H1 (cell line): ENCODE measurements at regions not wholly inside any gene's neighbourhood (a gene's known extent, or its start where the extent isn't known, plus 50 kb on each side); places are given as distances from the start of the nearest gene placed in this dataset.

Experiments used
- CTCF ChIA-PET: fragments of 300-600 bp; sonication (Branson Sonifier 250); formaldehyde crosslinking; loops from one replicate; lab custom pipeline; 2021; ENCODE audit not compliant: partially characterized antibody; lab: Charles Lee
- POLR2A ChIA-PET: fragments of 300-600 bp; sonication (Branson Sonifier 250); formaldehyde crosslinking; loops from one replicate; lab custom pipeline; 2021; ENCODE audit warnings: inconsistent platforms; ENCODE audit not compliant: partially characterized antibody; lab: Charles Lee
- DNase-seq, 2 experiments: peaks; one replicate each; pipeline versions ENCODE4 v3.0.0 to v3.0.0-alpha.2; 2010 to 2022; ENCODE audit warnings: low spot score in 2 of 2, low read depth in 1 of 2, mixed read lengths in 1 of 2
- FAIRE-seq: peaks from 2 replicates; lab custom pipeline; 2011; peaks lifted over from hg19 to GRCh38; lab: Jason Lieb, UNC
- H2AFZ ChIP-seq: 2 replicates; pipeline ENCODE4 v1.8.1; 2012; ENCODE audit warnings: low read length, inconsistent platforms
- H2AK5ac ChIP-seq: 2 replicates; pipeline ENCODE4 v1.6.1; 2013; ENCODE audit warnings: low read depth, low read length
- H2BK120ac ChIP-seq: replicated peaks from 2 replicates; pipeline ENCODE3; 2013; ENCODE audit warnings: low read depth, low read length, inconsistent platforms
- H2BK12ac ChIP-seq: 2 replicates; pipeline ENCODE4 v1.6.1; 2013; ENCODE audit warnings: low read depth, low read length
- H2BK15ac ChIP-seq: 2 replicates; pipeline ENCODE4 v1.6.1; 2013; ENCODE audit warnings: low read length
- H2BK20ac ChIP-seq: 2 replicates; pipeline ENCODE4 v1.6.1; 2013; ENCODE audit warnings: low read length
- H2BK5ac ChIP-seq: 2 replicates; pipeline ENCODE4 v1.6.1; 2013; ENCODE audit warnings: low read depth, low read length
- H3K14ac ChIP-seq: 2 replicates; pipeline ENCODE4 v1.6.1; 2013; ENCODE audit warnings: inconsistent platforms; ENCODE audit not compliant: insufficient read length
- H3K18ac ChIP-seq: 2 replicates; pipeline ENCODE4 v1.6.1; 2013; ENCODE audit warnings: low read length; ENCODE audit errors: extremely low read depth
- H3K23ac ChIP-seq: 2 replicates; pipeline ENCODE4 v1.6.1; 2013; ENCODE audit warnings: inconsistent platforms; ENCODE audit not compliant: insufficient read length
- H3K23me2 ChIP-seq: 2 replicates; pipeline ENCODE4 v1.6.1; 2013; ENCODE audit warnings: low read depth, low read length
- H3K27ac ChIP-seq: 2 replicates; pipeline ENCODE4 v1.6.1; 2011; ENCODE audit warnings: low read depth, low read length, inconsistent platforms
- H3K27me3 ChIP-seq, 4 experiments: replicated peaks in 1 of 4; 1 replicate in 1 of 4; 2 replicates in 3 of 4; pipeline versions ENCODE4 v1.6.1 to v1.8.1; 2011 to 2013; ENCODE audit warnings: low read length in 3 of 4, mild to moderate bottlenecking in 3 of 4, inconsistent platforms in 2 of 4, mixed read lengths in 2 of 4, moderate library complexity in 1 of 4; ENCODE audit not compliant: control insufficient read depth in 3 of 4, insufficient read depth in 3 of 4; ENCODE audit errors: extremely low read depth in 1 of 4
- H3K36me3 ChIP-seq, 4 experiments: 2 replicates each; pipeline versions ENCODE4 v1.6.1 to v1.8.1; 2011 to 2013; ENCODE audit warnings: mild to moderate bottlenecking in 4 of 4, low read length in 3 of 4, moderate library complexity in 2 of 4, control low read depth in 1 of 4, inconsistent platforms in 1 of 4; ENCODE audit not compliant: insufficient read depth in 4 of 4, control insufficient read depth in 2 of 4
- H3K4ac ChIP-seq: replicated peaks from 2 replicates; pipeline ENCODE3; 2013; ENCODE audit warnings: low read length, low read depth, mixed read lengths, inconsistent platforms; ENCODE audit not compliant: insufficient read length
- H3K4me1 ChIP-seq, 4 experiments: replicated peaks in 1 of 4; 1 replicate in 1 of 4; 2 replicates in 3 of 4; pipeline versions ENCODE4 v1.6.1 to v1.8.1; 2011 to 2013; ENCODE audit warnings: low read length in 3 of 4, inconsistent platforms in 2 of 4, mixed read lengths in 1 of 4; ENCODE audit not compliant: insufficient read depth in 4 of 4, control insufficient read depth in 3 of 4
- H3K4me2 ChIP-seq, 2 experiments: 2 replicates each; pipeline versions ENCODE4 v1.6.1 to v1.8.1; 2011 to 2013; ENCODE audit warnings: low read depth in 2 of 2, low read length in 2 of 2, control low read depth in 1 of 2, inconsistent platforms in 1 of 2, mild to moderate bottlenecking in 1 of 2; ENCODE audit not compliant: insufficient read depth in 1 of 2
- H3K4me3 ChIP-seq, 4 experiments: fragments of 200-600, 300-600 bp in 1 of 4; sonication (generic), shearing (Covaris generic), sonication (Bioruptor Twin) in 1 of 4; 2 replicates each; pipeline versions ENCODE4 v1.5.1 to v1.8.1; 2011 to 2016; ENCODE audit warnings: low read length in 4 of 4, low read depth in 3 of 4, control low read depth in 2 of 4, inconsistent platforms in 2 of 4, mild to moderate bottlenecking in 2 of 4, mixed read lengths in 1 of 4, moderate library complexity in 1 of 4; ENCODE audit not compliant: insufficient read depth in 2 of 4; ENCODE audit errors: extremely low read depth in 1 of 4
- H3K56ac ChIP-seq: replicated peaks from 2 replicates; pipeline ENCODE3; 2013; ENCODE audit warnings: low read depth, mild to moderate bottlenecking, mixed read lengths, low read length, inconsistent platforms; ENCODE audit not compliant: insufficient read length
- H3K79me1 ChIP-seq: 2 replicates; pipeline ENCODE4 v1.6.1; 2013; ENCODE audit warnings: low read depth, low read length, control low read depth
- H3K79me2 ChIP-seq, 2 experiments: 2 replicates each; pipeline versions ENCODE4 v1.6.1 to v1.8.1; 2012 to 2013; ENCODE audit warnings: low read length in 2 of 2, mild to moderate bottlenecking in 2 of 2, inconsistent platforms in 1 of 2; ENCODE audit not compliant: insufficient read depth in 2 of 2, control insufficient read depth in 1 of 2
- H3K9ac ChIP-seq, 4 experiments: replicated peaks in 1 of 4; 1 replicate in 1 of 4; 2 replicates in 3 of 4; pipeline versions ENCODE4 v1.6.1 to v1.8.1; 2011 to 2013; ENCODE audit warnings: low read depth in 3 of 4, low read length in 3 of 4, control low read depth in 2 of 4, mild to moderate bottlenecking in 2 of 4, moderate library complexity in 2 of 4, inconsistent platforms in 1 of 4; ENCODE audit errors: extremely low read depth in 1 of 4
- H3K9me3 ChIP-seq, 2 experiments: 2 replicates each; pipeline versions ENCODE4 v1.6.1 to v1.8.1; 2012 to 2013; ENCODE audit warnings: mild to moderate bottlenecking in 2 of 2, moderate library complexity in 2 of 2, control low read depth in 1 of 2, inconsistent platforms in 1 of 2, low read depth in 1 of 2, low read length in 1 of 2, mixed read lengths in 1 of 2; ENCODE audit not compliant: insufficient read depth in 2 of 2
- H4K20me1 ChIP-seq, 2 experiments: replicated peaks in 1 of 2; 2 replicates each; pipeline versions ENCODE3 to v1.8.1; 2011 to 2013; ENCODE audit warnings: inconsistent platforms in 2 of 2, low read length in 2 of 2, mild to moderate bottlenecking in 1 of 2; ENCODE audit not compliant: insufficient read depth in 2 of 2, control insufficient read depth in 1 of 2
- H4K5ac ChIP-seq: 2 replicates; pipeline ENCODE4 v1.6.1; 2013; ENCODE audit warnings: low read length, low read depth, mixed read lengths, inconsistent platforms; ENCODE audit not compliant: insufficient read length
- H4K8ac ChIP-seq: 2 replicates; pipeline ENCODE4 v1.8.0; 2013; ENCODE audit warnings: mild to moderate bottlenecking, moderate library complexity, low read length, inconsistent platforms; ENCODE audit not compliant: insufficient read depth; ENCODE audit errors: extremely low read depth
- H4K91ac ChIP-seq: replicated peaks from 2 replicates; pipeline ENCODE3; 2013; ENCODE audit warnings: low read length, mixed read lengths, inconsistent platforms; ENCODE audit not compliant: insufficient read length
- EGR1 ChIP-seq: IDR thresholded peaks from 2 replicates; pipeline ENCODE4 v1.6.1; 2011; ENCODE audit warnings: low read depth, low read length, borderline replicate concordance
- GABPA ChIP-seq: IDR thresholded peaks from 2 replicates; pipeline ENCODE4 v1.6.1; 2011; ENCODE audit warnings: mild to moderate bottlenecking, low read length, moderate library complexity, borderline replicate concordance; ENCODE audit not compliant: insufficient read depth
- GTF2F1 ChIP-seq: IDR thresholded peaks from 2 replicates; pipeline ENCODE4 v1.6.1; 2012; ENCODE audit warnings: low read depth, low read length, improper control_type of control experiment, borderline replicate concordance
- HDAC6 ChIP-seq: IDR thresholded peaks from one replicate; pipeline ENCODE4 v1.7.1; 2012; ENCODE audit warnings: low read depth, mild to moderate bottlenecking, inconsistent platforms, low read length, moderate library complexity
- JUND ChIP-seq: IDR thresholded peaks from 2 replicates; pipeline ENCODE4 v1.6.1; 2011; ENCODE audit warnings: mild to moderate bottlenecking, improper control_type of control experiment, low read length
- NANOG ChIP-seq: IDR thresholded peaks from 2 replicates; pipeline ENCODE4 v1.6.1; 2011; ENCODE audit warnings: low read length, low read depth, mild to moderate bottlenecking, inconsistent platforms; ENCODE audit not compliant: insufficient read depth, poor library complexity, severe bottlenecking
- POU5F1 ChIP-seq: IDR thresholded peaks from 2 replicates; pipeline ENCODE4 v1.6.1; 2011; ENCODE audit warnings: low read depth, mild to moderate bottlenecking, low read length, moderate library complexity
- RXRA ChIP-seq: IDR thresholded peaks from 2 replicates; pipeline ENCODE4 v1.6.1; 2011; ENCODE audit warnings: low read depth, mild to moderate bottlenecking, low read length, moderate library complexity; ENCODE audit not compliant: insufficient read depth
- SIX5 ChIP-seq: IDR thresholded peaks from 2 replicates; pipeline ENCODE4 v1.6.1; 2011; ENCODE audit warnings: mild to moderate bottlenecking, low read depth, low read length
- SRF ChIP-seq: IDR thresholded peaks from 2 replicates; pipeline ENCODE4 v1.6.1; 2011; ENCODE audit warnings: mild to moderate bottlenecking, low read depth, low read length, moderate library complexity
- TAF1 ChIP-seq: IDR thresholded peaks from 2 replicates; pipeline ENCODE4 v1.6.1; 2011; ENCODE audit warnings: mild to moderate bottlenecking, low read depth, low read length
- WGBS, 2 experiments: shearing (Covaris generic) in 1 of 2; methylation state at CpG; one replicate each; pipeline versions ENCODE4 v1.1.6 to v1.1.7; 2013 to 2015; ENCODE audit warnings: low lambda C conversion rate in 2 of 2, mixed read lengths in 2 of 2, inconsistent platforms in 1 of 2, low coverage in 1 of 2, missing lambda C conversion rate in 1 of 2; ENCODE audit not compliant: insufficient replicate concordance in 2 of 2, insufficient coverage in 1 of 2, insufficient read length in 1 of 2; ENCODE audit errors: extremely low coverage in 1 of 2, missing lambda C conversion rate in 1 of 2; 5-methylcytosine and 5-hydroxymethylcytosine counted together
- TF ChIP-seq, protein P1 (sequence below): IDR thresholded peaks from 2 replicates; pipeline ENCODE4 v1.6.1; 2012; ENCODE audit warnings: low read length, inconsistent platforms
- TF ChIP-seq, protein P2 (sequence below): IDR thresholded peaks from 2 replicates; pipeline ENCODE4 v1.6.1; 2012; ENCODE audit warnings: inconsistent platforms

DNA sequence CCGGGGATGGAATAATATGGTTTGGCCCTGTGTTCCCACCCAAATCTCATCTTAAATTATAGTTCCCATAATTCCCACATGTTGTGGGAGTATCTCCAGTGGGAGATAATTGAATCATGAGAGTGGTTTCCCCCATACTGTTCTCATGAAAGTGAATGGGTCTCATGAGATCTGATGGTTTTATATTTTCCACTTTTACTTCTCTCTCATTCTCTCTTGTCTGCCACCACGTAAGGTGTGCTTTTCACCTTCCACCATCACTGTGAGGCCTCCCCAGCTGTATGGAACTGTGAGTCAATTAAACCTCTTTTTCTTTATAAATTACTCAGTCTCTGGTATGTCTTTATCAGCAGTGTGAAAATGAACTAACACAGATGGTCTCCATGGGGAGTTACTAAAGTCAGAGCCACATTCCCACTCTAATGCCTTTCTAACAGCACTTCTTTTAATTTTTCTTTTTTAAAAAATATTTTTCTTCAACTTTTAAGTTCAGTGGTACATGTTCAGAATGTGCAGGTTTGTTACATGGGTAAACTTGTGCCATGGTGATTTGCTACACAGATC, 306.6 kb downstream of the DTHD1 start:
- H4K8ac ChIP-seq: no peak overlapping the region
- ChIA-PET POLR2A (no interaction called here), CTCF (no interaction called here)
- H3K36me3 ChIP-seq: no peaks in the 10 kb centered on the region
- H3K9ac ChIP-seq: no peak overlapping the region
- H2BK5ac ChIP-seq: no peak overlapping the region
- no peak for FAIRE-seq
- DNase-seq: no peak
- no peak overlapping the region for H2BK12ac ChIP-seq
- TF ChIP-seq, protein P1, sequence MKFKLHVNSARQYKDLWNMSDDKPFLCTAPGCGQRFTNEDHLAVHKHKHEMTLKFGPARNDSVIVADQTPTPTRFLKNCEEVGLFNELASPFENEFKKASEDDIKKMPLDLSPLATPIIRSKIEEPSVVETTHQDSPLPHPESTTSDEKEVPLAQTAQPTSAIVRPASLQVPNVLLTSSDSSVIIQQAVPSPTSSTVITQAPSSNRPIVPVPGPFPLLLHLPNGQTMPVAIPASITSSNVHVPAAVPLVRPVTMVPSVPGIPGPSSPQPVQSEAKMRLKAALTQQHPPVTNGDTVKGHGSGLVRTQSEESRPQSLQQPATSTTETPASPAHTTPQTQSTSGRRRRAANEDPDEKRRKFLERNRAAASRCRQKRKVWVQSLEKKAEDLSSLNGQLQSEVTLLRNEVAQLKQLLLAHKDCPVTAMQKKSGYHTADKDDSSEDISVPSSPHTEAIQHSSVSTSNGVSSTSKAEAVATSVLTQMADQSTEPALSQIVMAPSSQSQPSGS: no peak
- no peak for TF ChIP-seq EGR1
- TF ChIP-seq JUND: no peak
- TF ChIP-seq POU5F1: no peak
- no peak for TF ChIP-seq TAF1
- no peak for TF ChIP-seq RXRA
- TF ChIP-seq, protein P2, sequence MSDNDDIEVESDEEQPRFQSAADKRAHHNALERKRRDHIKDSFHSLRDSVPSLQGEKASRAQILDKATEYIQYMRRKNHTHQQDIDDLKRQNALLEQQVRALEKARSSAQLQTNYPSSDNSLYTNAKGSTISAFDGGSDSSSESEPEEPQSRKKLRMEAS: no peak
- TF ChIP-seq GABPA: no peak
- TF ChIP-seq SRF: no peak
- no peak for TF ChIP-seq SIX5
- no peak for TF ChIP-seq NANOG
- TF ChIP-seq HDAC6: no peak
- no peak for TF ChIP-seq GTF2F1
- H2BK15ac ChIP-seq: no peak overlapping the region
- no peak overlapping the region for H3K18ac ChIP-seq
- no peak overlapping the region for H3K4ac ChIP-seq
- H4K91ac ChIP-seq: no peak overlapping the region
- H3K56ac ChIP-seq: no peak overlapping the region
- no peak overlapping the region for H3K4me3 ChIP-seq
- H3K79me1 ChIP-seq: no peaks in the 10 kb centered on the region
- H3K23ac ChIP-seq: no peak overlapping the region
- no peak overlapping the region for H3K4me2 ChIP-seq
- 98% methylated on average over 2 of the region's 2 CpGs; no CpG with 5 or more reads in 1 of the 2 experiments for WGBS, 2 experiments
- no peak overlapping the region for H2AFZ ChIP-seq
- H4K20me1 ChIP-seq: no peaks in the 10 kb centered on the region
- no peaks in the 10 kb centered on the region for H3K27me3 ChIP-seq
- peaks cover 6 to 16% of the 10 kb centered on the region in 2 experiments; a peak in 3 of 4 replicates for H3K9me3 ChIP-seq
- no peak overlapping the region for H2BK20ac ChIP-seq
- no peak overlapping the region for H4K5ac ChIP-seq
- H2AK5ac ChIP-seq: no peak overlapping the region
- H3K23me2 ChIP-seq: no peaks in the 10 kb centered on the region
- no peak overlapping the region for H3K14ac ChIP-seq
- H3K27ac ChIP-seq: no peak overlapping the region
- no peaks in the 10 kb centered on the region for H3K79me2 ChIP-seq
- no peak overlapping the region for H2BK120ac ChIP-seq
- H3K4me1 ChIP-seq: no peaks in the 10 kb centered on the region
